ENCODE measurements at regions not wholly inside any gene's neighbourhood (a gene's known extent, or its start where the extent isn't known, plus 50 kb on each side); places are given as distances from the start of the nearest gene placed in this dataset.

DNA sequence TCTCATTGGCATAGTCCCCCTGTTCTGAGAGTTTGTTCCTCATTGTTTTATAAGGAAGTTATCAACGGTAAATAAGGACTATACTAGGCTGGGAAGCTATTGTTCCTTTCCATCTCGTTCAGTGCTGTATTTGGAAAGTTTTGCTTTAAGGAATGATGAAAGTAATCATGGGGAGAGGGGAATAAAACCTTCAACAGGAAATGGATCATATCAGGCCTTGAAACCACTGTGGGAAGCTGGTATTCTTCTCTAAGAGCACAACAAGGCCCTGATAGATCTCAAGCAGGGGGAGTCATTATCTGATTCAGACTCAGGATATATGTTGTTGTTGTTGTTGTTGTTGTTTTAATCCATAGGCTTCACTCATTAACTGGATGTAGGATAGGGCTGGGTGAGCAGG lies 474.5 kb downstream of the ENC1 start:
- TF ChIP-seq, protein P1, sequence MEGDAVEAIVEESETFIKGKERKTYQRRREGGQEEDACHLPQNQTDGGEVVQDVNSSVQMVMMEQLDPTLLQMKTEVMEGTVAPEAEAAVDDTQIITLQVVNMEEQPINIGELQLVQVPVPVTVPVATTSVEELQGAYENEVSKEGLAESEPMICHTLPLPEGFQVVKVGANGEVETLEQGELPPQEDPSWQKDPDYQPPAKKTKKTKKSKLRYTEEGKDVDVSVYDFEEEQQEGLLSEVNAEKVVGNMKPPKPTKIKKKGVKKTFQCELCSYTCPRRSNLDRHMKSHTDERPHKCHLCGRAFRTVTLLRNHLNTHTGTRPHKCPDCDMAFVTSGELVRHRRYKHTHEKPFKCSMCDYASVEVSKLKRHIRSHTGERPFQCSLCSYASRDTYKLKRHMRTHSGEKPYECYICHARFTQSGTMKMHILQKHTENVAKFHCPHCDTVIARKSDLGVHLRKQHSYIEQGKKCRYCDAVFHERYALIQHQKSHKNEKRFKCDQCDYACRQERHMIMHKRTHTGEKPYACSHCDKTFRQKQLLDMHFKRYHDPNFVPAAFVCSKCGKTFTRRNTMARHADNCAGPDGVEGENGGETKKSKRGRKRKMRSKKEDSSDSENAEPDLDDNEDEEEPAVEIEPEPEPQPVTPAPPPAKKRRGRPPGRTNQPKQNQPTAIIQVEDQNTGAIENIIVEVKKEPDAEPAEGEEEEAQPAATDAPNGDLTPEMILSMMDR (IDR thresholded peaks at IDR 0.05): no peak
- no peak for TF ChIP-seq POLR2A (IDR thresholded peaks at IDR 0.05)

Measured in testis (tissue), 2 donors.